ENCODE measurements at regions not wholly inside any gene's neighbourhood (a gene's known extent, or its start where the extent isn't known, plus 50 kb on each side); places are given as distances from the start of the nearest gene placed in this dataset.

- peak; percentile 58 for DNase-seq (ENCODE audit: low spot score)
Observed at GRCh38 chr13:76210262-76210661, 574.1 kb downstream of the LMO7 start.

DNA sequence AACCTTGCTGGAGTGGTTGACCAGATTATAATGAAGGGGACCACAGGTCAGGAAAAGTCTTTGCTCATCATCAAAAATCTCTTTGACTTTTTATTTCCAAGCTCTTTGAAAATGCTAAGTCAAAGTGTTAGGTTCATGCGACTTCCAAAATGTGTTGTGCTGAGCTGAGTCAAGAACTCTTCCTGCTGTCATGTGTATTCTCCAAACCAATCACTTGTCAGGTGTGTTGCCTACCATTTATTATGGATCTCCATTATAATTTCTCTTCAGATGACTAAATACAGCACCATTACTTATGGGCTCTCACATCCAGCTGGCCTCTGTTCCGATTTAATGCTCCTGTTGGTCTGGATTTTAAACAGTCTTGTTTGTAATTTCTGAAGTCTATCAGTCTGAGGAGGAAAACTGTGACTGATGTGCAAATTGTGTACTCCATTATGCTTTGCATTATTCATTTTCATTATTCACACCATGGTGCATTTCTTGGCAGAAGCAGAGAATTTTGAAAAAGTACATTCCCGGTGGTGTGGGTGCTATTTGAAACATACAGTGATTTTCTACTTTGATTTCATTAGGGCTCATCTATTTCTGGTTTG is 562.5 kb downstream of the LMO7 start:
- no peak for DNase-seq (ENCODE audit: low spot score)

DNA sequence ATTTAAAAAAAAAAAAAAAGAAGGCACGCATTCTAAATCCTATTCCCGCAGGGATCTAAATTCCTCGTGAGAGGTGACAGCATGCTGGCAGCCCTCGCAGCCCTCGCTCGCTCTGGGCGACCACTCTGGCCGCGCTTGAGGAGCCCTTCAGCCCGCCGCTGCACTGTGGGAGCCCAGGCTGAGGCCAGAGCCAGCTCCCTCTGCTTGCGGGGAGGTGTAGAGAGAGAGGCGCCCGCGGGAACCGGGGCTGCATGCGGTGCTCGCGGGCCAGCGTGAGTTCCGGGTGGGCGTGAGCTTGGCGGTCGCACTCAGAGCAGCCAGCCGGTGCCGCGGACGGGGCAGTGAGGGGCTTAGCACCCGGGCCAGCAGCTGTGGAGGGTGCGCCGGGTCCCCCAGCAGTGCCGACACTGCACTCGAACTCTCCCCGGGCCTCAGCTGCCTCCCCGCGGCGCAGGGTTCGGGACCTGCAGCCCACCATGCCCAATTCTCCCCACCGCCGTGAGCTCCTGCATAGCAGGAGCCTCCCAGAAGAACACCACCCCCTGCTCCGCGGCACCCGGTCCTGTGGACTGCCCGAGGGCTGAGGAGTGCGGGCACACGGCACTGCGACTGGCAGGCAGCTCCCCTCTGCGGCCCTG is 553.9 kb downstream of the LMO7 start:
- DNase-seq (ENCODE audit: low spot score) = no peak

- DNase-seq (ENCODE audit: low spot score) = no peak
Observed at GRCh38 chr13:76175961-76176725, 540.0 kb downstream of the LMO7 start.

- no peak for DNase-seq (ENCODE audit: low spot score)
Observed at GRCh38 chr13:76168661-76169060, 532.5 kb downstream of the LMO7 start.

GRCh38 chr13:76164290-76164689 is 528.2 kb downstream of the LMO7 start:
- DNase-seq (ENCODE audit: low spot score) = no peak

- no peak for DNase-seq (ENCODE audit: low spot score)
Observed at GRCh38 chr13:76163761-76164160, 527.6 kb downstream of the LMO7 start.

- no peak for DNase-seq (ENCODE audit: low spot score)
Observed at GRCh38 chr13:76160961-76161925, 525.1 kb downstream of the LMO7 start.

GRCh38 chr13:76160506-76160905 is 524.4 kb downstream of the LMO7 start:
- no peak for DNase-seq (ENCODE audit: low spot score)

DNA sequence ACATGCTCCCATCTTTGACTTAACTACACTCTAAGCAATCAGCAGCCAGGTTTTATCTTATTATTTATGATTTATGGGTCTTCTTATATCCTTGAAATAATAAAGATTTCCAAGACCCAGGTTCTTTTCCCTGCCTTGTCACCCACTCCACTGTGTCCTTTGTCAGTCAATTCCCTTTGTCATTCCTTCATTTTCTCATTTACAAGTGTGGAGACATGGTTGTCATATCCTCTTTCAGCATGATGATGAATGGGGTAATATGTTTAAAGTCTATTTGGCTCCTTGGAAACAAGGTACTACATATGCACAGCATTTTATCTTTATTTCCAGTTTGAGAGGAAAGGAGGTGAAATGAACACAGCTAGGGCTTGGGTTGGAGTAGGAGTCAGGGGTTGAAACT is 521.8 kb downstream of the LMO7 start:
- DNase-seq (ENCODE audit: low spot score) = no peak

- no peak for DNase-seq (ENCODE audit: low spot score)
Observed at GRCh38 chr13:76153239-76153638, 517.1 kb downstream of the LMO7 start.

DNA sequence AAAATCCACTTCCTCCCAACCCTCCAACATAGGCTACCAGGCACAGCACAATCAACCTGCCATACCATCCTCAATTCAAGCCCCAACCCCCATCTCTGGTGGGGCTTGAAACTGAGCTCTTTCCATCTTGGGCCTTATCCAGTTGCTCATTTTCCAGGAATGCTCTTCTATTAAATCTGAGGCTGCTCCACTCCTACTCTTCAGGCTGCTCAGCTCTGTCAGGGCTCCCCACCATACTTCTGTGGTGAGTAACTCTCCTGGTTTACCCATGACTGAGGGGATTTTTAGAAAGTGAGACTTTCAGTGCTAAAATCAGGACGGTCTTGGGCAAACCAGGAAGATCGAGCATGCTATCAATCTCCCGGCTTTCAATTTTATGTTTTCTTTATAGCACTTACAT is 512.8 kb downstream of the LMO7 start:
- peak; percentile 81 for DNase-seq (ENCODE audit: low spot score)

- DNase-seq (ENCODE audit: low spot score) = peak; percentile 6
Observed at GRCh38 chr13:76148374-76148773, 512.2 kb downstream of the LMO7 start.

GRCh38 chr13:76132532-76132931 is 496.4 kb downstream of the LMO7 start:
- DNase-seq (ENCODE audit: low spot score) = no peak

- no peak for DNase-seq (ENCODE audit: low spot score)
Observed at GRCh38 chr13:76131551-76131950, 495.4 kb downstream of the LMO7 start.

- DNase-seq (ENCODE audit: low spot score) = no peak
Observed at GRCh38 chr13:76129305-76130000, 493.3 kb downstream of the LMO7 start.

- no peak for DNase-seq (ENCODE audit: low spot score)
Observed at GRCh38 chr13:76127922-76128321, 491.8 kb downstream of the LMO7 start.

DNA sequence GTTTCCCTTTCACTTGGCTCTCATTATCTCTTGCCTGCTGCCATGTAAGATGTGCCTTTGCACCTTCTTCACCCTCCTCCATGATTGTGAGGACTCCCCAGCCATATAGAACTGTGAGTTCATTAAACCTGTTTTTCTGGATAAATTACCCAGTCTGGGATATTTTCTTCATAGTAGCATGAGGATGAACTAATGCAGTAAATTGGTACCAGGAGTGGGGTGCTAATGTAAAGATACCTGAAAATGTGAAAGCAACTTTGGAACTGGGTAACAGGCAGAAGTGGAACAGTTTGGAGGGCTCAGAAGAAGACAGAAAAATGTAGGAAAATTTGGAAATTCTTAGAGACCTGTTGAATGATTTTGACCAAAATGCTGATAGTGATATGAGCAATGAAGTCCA is 487.4 kb downstream of the LMO7 start:
- DNase-seq (ENCODE audit: low spot score) = no peak

- DNase-seq (ENCODE audit: low spot score) = no peak
Observed at GRCh38 chr13:76116751-76117360, 480.7 kb downstream of the LMO7 start.

DNA sequence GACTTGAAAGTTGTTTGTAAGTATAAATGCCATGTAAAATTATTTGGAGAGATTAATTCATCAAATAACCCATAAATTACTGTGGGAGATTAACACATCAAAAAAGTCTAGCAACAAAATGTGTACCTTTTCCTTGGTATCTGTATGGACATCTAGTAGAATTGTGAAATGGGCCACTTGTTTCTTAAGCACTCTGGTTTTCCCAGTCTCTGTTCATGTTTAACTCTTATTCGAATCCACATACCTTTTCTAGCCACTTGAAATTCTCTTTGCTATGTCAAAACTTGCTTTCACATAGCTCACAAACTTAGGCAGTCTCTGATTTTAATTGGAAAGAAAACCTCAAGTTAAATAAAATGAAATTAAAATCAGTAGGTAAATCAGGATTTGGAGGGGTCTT is 470.6 kb downstream of the LMO7 start:
- DNase-seq (ENCODE audit: low spot score) = no peak

DNA sequence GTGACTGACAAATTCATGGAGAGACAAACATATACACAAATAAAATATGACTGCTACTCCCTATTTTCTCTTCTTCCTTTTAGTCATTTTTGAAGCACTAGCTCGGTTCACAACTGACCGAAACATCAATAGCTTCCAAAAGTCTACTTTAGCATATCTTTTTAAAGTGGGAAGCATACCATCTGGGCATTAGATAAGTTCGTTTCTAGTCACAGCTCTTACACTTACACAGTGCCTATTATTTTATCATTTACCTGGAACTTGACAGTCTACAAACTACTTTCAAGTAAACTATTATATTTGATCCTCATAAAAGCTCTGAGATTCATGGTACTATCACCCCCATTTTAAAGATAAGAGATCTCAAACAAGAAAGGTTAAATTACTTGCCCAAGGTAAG is 458.5 kb downstream of the LMO7 start:
- no peak for DNase-seq (ENCODE audit: low spot score)

Measured in kidney tubule cell (primary cell).